GM06990 (cell line): ENCODE measurements at regions not wholly inside any gene's neighbourhood (a gene's known extent, or its start where the extent isn't known, plus 50 kb on each side); places are given as distances from the start of the nearest gene placed in this dataset.

ENCODE experiments used
- DNase-seq: peaks from one replicate; pipeline ENCODE4 v3.0.0-alpha.2; 2011; ENCODE audit not compliant: insufficient read length; ENCODE audit errors: extremely low read depth
- H3K27me3 ChIP-seq: replicated peaks from 2 replicates; pipeline ENCODE4 v1.6.0; 2011; ENCODE audit warnings: low read length; ENCODE audit not compliant: control insufficient read depth, insufficient read depth
- H3K36me3 ChIP-seq: 2 replicates; pipeline ENCODE4 v1.5.1; 2011; ENCODE audit warnings: low read length; ENCODE audit not compliant: control insufficient read depth, insufficient read depth
- H3K4me3 ChIP-seq: replicated peaks from 2 replicates; pipeline ENCODE4 v1.5.1; 2011; ENCODE audit warnings: low read depth, mild to moderate bottlenecking, control low read depth, low read length
- CTCF ChIP-seq: IDR thresholded peaks from 2 replicates; pipeline ENCODE4 v1.5.1; 2011; ENCODE audit warnings: low read length, control low read depth, mild to moderate bottlenecking, inconsistent platforms; ENCODE audit not compliant: insufficient read depth, poor library complexity, severe bottlenecking

- H3K4me3 ChIP-seq, result no peak overlapping the region
- H3K36me3 ChIP-seq, result no peaks in the 10 kb centered on the region
- TF ChIP-seq CTCF, result no peak
- H3K27me3 ChIP-seq, result no peaks in the 10 kb centered on the region; the same call in none of the 2 replicates
- no peak for DNase-seq
These were observed 246.4 kb downstream of the VAPA start for GRCh38 chr18:10160251-10160650.

GRCh38 chr18:10161315-10161714, 247.5 kb downstream of the VAPA start:
- no peak for TF ChIP-seq CTCF
- no peak overlapping the region for H3K4me3 ChIP-seq
- H3K36me3 ChIP-seq, result no peaks in the 10 kb centered on the region
- no peaks in the 10 kb centered on the region; the same call in none of the 2 replicates for H3K27me3 ChIP-seq
- DNase-seq, result no peak

- TF ChIP-seq CTCF, result no peak
- Histone ChIP-seq H3K27me3 (no peaks in the 10 kb centered on the region; the same call in none of the 2 replicates), H3K36me3 (no peaks in the 10 kb centered on the region), H3K4me3 (no peak overlapping the region)
- DNase-seq, result no peak
These were observed 248.5 kb downstream of the VAPA start for GRCh38 chr18:10162340-10162739.

- Histone ChIP-seq H3K27me3 (no peaks in the 10 kb centered on the region; the same call in none of the 2 replicates), H3K4me3 (no peak overlapping the region), H3K36me3 (no peaks in the 10 kb centered on the region)
- no peak for DNase-seq
- no peak for TF ChIP-seq CTCF
These were observed 250.7 kb downstream of the VAPA start for GRCh38 chr18:10164271-10165071.

- TF ChIP-seq CTCF, result no peak
- no peak overlapping the region for H3K4me3 ChIP-seq
- DNase-seq, result no peak
- no peaks in the 10 kb centered on the region for H3K36me3 ChIP-seq
- H3K27me3 ChIP-seq, result no peaks in the 10 kb centered on the region; the same call in none of the 2 replicates
These were observed 252.5 kb downstream of the VAPA start for GRCh38 chr18:10166164-10166807.
